ENCODE measurements at regions not wholly inside any gene's neighbourhood (a gene's known extent, or its start where the extent isn't known, plus 50 kb on each side); places are given as distances from the start of the nearest gene placed in this dataset.

DNA sequence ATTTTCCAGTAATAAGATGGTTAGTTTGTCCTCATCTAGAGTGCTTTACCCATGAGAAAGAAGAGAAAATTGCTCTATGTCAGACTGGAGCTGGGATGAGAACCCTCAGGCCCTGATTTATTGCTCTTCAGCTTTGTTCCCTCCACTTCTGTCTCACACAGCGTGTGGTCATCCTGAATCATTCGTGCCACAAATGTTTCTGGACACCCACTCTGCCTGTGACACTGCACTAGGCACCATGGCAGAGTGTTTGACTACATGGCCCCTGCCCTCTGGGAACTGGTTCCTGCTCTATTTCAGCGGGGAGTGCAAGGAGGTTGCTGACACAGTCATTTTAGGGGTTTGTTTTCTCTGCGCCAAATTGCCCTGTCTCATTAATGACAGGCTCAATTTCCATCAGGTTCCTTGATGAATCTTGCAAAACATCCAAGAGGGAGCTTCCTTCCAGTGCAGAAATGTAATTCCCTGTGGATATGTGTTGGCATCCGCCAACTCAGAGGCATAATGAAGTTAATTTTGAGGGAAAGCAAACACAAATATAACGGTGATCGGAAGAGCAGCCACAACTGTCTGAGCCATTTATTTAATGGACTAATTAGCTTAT lies 207.5 kb downstream of the CLIC5 start:
- Histone ChIP-seq H3F3A (ENCODE audit: insufficient read depth, low read depth) (no peaks in the 10 kb centered on the region), H3K36me3 (ENCODE audit: low read depth) (no peaks in the 10 kb centered on the region), H2AFZ (no peak overlapping the region), H3K27ac (no peak overlapping the region), H3K9me3 (ENCODE audit: insufficient read depth, low read depth) (no peaks in the 10 kb centered on the region), H3K4me1 (replicated peaks; ENCODE audit: insufficient read depth) (no peaks in the 10 kb centered on the region), H3K79me2 (ENCODE audit: low read depth) (no peaks in the 10 kb centered on the region), H3K4me2 (no peak overlapping the region), H3K4me3 (no peak overlapping the region), H3K27me3 (ENCODE audit: insufficient read depth, low read depth) (no peaks in the 10 kb centered on the region; the same call in 1 of the 2 replicates), H4K20me1 (ENCODE audit: insufficient read depth) (no peaks in the 10 kb centered on the region), H3K9me2 (ENCODE audit: insufficient read depth) (no peaks in the 10 kb centered on the region)
- intact Hi-C loops (cut with micrococcal nuclease; ENCODE audit: unreplicated experiment), result no loop called here
- ChIA-PET CTCF (no interaction called here), POLR2A (ENCODE audit: unreplicated experiment) (no interaction called here)
- no TSS peak for BruUV-seq (replicated peaks)
- TF ChIP-seq, protein P1, sequence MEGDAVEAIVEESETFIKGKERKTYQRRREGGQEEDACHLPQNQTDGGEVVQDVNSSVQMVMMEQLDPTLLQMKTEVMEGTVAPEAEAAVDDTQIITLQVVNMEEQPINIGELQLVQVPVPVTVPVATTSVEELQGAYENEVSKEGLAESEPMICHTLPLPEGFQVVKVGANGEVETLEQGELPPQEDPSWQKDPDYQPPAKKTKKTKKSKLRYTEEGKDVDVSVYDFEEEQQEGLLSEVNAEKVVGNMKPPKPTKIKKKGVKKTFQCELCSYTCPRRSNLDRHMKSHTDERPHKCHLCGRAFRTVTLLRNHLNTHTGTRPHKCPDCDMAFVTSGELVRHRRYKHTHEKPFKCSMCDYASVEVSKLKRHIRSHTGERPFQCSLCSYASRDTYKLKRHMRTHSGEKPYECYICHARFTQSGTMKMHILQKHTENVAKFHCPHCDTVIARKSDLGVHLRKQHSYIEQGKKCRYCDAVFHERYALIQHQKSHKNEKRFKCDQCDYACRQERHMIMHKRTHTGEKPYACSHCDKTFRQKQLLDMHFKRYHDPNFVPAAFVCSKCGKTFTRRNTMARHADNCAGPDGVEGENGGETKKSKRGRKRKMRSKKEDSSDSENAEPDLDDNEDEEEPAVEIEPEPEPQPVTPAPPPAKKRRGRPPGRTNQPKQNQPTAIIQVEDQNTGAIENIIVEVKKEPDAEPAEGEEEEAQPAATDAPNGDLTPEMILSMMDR (conservative IDR thresholded peaks at IDR 0.05), result no peak
- no peak for TF ChIP-seq EZH2 (IDR thresholded peaks at IDR 0.05; ENCODE audit: low read depth)
- no peak for DNase-seq

DNA sequence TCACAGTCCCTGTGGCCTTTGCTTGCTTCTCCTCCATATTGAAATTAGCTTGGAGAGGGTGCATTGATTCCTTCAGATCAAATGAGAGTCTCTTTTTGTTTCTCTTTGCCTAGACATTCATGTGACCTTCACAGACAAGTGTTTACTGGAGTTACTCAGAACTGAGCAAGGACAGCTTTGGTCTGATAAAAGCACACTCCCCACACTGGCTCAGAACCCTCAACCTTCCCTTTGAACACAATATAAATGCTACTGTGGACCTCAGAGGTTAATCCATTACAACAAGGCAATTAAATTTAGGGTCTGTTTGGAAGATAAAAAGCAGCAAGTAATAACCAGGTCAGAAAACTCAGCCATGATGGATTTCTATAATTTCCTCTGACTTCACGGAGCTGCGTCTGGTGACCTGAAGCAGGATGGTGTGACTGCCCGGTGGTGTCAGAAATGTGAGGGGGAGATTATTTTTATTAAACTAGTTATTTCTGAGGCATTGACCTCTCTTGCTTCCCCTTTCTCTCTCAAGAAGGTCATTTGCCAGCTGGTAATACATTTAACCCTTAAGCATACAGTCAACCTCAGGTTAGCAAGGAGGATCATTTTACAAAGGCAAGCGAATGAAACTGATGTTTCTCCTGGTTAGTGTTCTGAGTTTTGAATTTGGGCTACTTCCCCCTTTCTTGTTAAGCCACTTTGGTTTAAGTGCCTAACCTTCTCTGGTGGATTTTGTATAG lies 208.2 kb downstream of the CLIC5 start:
- Histone ChIP-seq H4K20me1 (ENCODE audit: insufficient read depth) (no peaks in the 10 kb centered on the region), H3K36me3 (ENCODE audit: low read depth) (no peaks in the 10 kb centered on the region), H3K27ac (no peak overlapping the region), H3K27me3 (ENCODE audit: insufficient read depth, low read depth) (no peaks in the 10 kb centered on the region; the same call in 1 of the 2 replicates), H3F3A (ENCODE audit: insufficient read depth, low read depth) (no peaks in the 10 kb centered on the region), H3K9me2 (ENCODE audit: insufficient read depth) (no peaks in the 10 kb centered on the region), H3K4me2 (no peak overlapping the region), H3K4me1 (replicated peaks; ENCODE audit: insufficient read depth) (no peaks in the 10 kb centered on the region), H3K4me3 (no peak overlapping the region), H3K79me2 (ENCODE audit: low read depth) (no peaks in the 10 kb centered on the region), H3K9me3 (ENCODE audit: insufficient read depth, low read depth) (no peaks in the 10 kb centered on the region), H2AFZ (no peak overlapping the region)
- POLR2A ChIA-PET (ENCODE audit: unreplicated experiment), result no interaction called here
- intact Hi-C loops (cut with micrococcal nuclease; ENCODE audit: unreplicated experiment), result no loop called here
- CTCF ChIA-PET, result no interaction called here
- DNase-seq, result no peak
- no peak for TF ChIP-seq EZH2 (IDR thresholded peaks at IDR 0.05; ENCODE audit: low read depth)
- TF ChIP-seq, protein P1 (conservative IDR thresholded peaks at IDR 0.05), result no peak
- BruUV-seq (replicated peaks), result no TSS peak

DNA sequence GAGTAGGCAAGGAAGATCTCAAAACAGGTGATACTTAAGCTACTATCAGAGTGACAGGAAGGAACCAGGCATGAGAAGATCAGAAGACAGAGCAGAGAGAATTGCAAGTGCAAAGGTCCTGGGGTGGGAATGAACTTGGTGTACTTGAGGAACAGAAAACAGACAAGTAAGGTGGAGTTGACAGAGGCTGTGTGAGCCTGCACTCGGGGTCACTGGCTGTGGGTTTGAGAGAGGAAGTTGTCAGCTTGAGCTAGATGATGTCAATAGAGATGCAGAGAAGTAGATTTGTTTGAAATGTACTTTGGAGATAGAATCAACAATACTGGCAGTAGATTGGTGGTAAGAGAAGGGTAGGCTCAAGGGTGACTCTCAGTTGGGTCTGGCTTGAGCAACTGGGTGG lies 209.5 kb downstream of the CLIC5 start:
- intact Hi-C loops (cut with micrococcal nuclease; ENCODE audit: unreplicated experiment), result no loop called here
- Histone ChIP-seq H3F3A (ENCODE audit: insufficient read depth, low read depth) (no peaks in the 10 kb centered on the region), H2AFZ (no peak overlapping the region), H3K4me2 (no peak overlapping the region), H3K9me2 (ENCODE audit: insufficient read depth) (no peaks in the 10 kb centered on the region), H3K9me3 (ENCODE audit: insufficient read depth, low read depth) (no peaks in the 10 kb centered on the region), H3K36me3 (ENCODE audit: low read depth) (no peaks in the 10 kb centered on the region), H3K79me2 (ENCODE audit: low read depth) (no peaks in the 10 kb centered on the region), H4K20me1 (ENCODE audit: insufficient read depth) (no peaks in the 10 kb centered on the region), H3K4me3 (no peak overlapping the region), H3K27ac (no peak overlapping the region), H3K4me1 (replicated peaks; ENCODE audit: insufficient read depth) (no peaks in the 10 kb centered on the region), H3K27me3 (ENCODE audit: insufficient read depth, low read depth) (no peaks in the 10 kb centered on the region; the same call in 1 of the 2 replicates)
- BruUV-seq (replicated peaks), result no TSS peak
- ChIA-PET POLR2A (ENCODE audit: unreplicated experiment) (no interaction called here), CTCF (no interaction called here)
- TF ChIP-seq, protein P1 (conservative IDR thresholded peaks at IDR 0.05), result no peak
- TF ChIP-seq EZH2 (IDR thresholded peaks at IDR 0.05; ENCODE audit: low read depth), result no peak
- DNase-seq, result no peak

Data from PC-9 (cell line).